GM12874 (cell line): ENCODE measurements at regions not wholly inside any gene's neighbourhood (a gene's known extent, or its start where the extent isn't known, plus 50 kb on each side); places are given as distances from the start of the nearest gene placed in this dataset.

ENCODE experiments used
- CTCF ChIP-seq: IDR thresholded peaks from 2 replicates; pipeline ENCODE4 v1.5.1; 2011; ENCODE audit warnings: low read depth, mild to moderate bottlenecking, control low read depth, low read length, moderate library complexity; ENCODE audit not compliant: insufficient read depth

- no peak for TF ChIP-seq CTCF
Observed at GRCh38 chr3:64342940-64343688, 117.8 kb upstream of the PRICKLE2 start.

GRCh38 chr3:64341296-64341695, 116.0 kb upstream of the PRICKLE2 start:
- no peak for TF ChIP-seq CTCF

- TF ChIP-seq CTCF: no peak
Observed at GRCh38 chr3:64340641-64341101, 115.4 kb upstream of the PRICKLE2 start.

GRCh38 chr3:64336488-64336887, 111.2 kb upstream of the PRICKLE2 start:
- no peak for TF ChIP-seq CTCF

- TF ChIP-seq CTCF: no peak
Observed at GRCh38 chr3:64332459-64333350, 107.4 kb upstream of the PRICKLE2 start.

GRCh38 chr3:64331605-64332004, 106.3 kb upstream of the PRICKLE2 start:
- TF ChIP-seq CTCF: no peak

- no peak for TF ChIP-seq CTCF
Observed at GRCh38 chr3:64329037-64329436, 103.8 kb upstream of the PRICKLE2 start.
